GM21825 (cell line): ENCODE measurements at regions not wholly inside any gene's neighbourhood (a gene's known extent, or its start where the extent isn't known, plus 50 kb on each side); places are given as distances from the start of the nearest gene placed in this dataset.

Experiments
- ATAC-seq: cut with Tn5 transposase; IDR thresholded peaks from one replicate; pipeline ENCODE4 v1.9.1; 2021; ENCODE audit warnings: mild to moderate bottlenecking, moderate library complexity; ENCODE audit not compliant: unreplicated experiment

DNA sequence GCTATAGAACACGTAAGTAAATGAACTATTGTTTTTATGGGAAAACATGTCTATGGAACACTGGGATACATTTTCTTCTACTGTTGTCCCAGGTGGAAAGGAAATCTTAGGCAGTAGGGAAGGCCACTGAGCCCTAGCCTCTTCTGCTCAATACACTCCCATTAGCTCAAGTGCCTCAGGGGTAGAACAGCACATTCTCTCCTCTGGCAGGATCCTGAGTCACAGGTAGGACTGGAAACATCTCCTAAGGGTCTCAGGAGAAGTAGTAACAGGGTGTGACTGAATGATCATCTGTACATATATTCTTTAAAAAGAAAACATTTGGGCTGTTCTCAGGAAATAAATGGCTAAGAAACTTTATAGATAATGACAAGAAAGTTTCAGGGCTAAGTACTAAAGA lies 175.6 kb upstream of the ESRRG start:
- no peak for ATAC-seq

DNA sequence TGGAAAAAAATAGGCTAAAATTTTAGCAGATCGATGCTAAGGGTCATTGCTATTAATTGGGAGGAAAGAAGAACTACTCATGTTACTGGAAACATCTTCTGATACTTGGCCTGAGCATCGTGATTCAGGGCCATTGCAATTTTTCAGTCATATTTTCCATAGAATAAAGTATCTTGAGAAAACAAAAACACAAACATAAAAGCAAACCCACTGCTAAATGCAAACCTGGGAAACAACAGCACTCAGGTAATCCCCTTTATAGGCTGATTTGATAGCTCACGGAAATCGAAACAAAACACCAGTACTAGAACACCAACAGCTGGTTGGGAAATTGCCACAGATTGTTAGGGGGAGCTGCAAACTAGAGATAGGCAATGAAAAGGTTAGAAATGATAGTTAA lies 172.9 kb upstream of the ESRRG start:
- ATAC-seq = no peak

DNA sequence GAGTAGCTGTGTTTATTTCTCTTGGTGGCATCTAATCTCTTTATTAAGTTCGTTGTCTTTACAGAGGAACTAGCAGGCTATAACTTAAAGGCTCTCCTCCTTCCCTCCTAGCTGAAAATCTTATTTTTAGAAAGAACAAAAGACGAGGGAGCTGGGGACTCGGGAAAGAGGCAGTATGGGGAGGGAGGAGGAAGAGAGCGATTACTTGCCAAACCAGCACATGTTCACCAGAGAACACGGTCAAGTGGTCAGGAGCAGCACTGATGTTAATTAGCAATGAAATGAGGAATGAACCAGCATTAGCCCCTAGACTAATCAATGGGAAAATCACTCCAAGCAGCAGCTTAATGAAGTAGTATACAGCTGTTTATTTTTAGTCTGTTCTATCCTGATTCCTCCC lies 171.3 kb upstream of the ESRRG start:
- no peak for ATAC-seq

DNA sequence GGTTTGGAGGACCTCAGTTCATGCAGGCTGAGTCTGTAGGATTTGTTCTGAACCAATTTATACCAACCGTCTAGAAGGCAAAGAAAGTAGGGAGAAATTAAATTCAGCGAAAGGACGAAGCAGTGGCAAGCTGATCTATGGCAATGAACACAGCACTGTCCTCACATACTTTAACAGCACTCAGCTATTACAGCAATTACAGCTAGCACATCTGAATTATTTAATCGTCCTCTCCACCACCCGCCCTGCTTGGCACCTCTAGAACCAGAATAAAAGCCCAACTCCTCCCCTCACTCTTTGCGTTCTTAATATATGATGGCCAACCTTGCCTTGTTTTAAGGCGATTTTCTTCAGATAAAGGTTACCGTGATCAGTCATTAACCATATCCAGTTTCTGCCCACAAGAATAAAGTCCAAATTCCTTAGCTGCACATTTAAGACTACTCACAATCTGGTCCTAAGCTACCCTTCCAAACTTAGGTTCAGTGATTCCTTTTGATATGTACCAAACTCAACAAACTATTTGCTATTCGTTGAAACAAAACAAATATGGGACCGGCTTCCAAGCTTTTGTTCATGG lies 169.4 kb upstream of the ESRRG start:
- ATAC-seq = no peak

DNA sequence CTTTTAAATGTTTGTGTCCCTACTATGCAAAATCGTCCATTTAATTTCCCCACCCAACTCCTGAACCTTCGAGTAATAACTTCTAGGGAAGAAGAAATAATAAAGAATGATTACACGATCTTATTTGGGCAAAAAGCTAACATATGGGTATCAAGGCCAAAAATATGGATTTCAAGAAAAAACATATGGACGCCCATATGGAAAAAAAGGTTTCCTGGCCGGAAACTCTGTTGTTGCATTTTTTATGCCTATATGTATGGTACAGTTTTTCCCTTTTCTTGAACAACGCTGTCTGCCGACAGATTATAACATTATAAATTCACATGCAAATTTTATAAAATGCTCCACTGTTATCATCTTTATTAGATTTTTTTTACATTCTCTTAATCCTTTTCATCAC lies 167.6 kb upstream of the ESRRG start:
- no peak for ATAC-seq

DNA sequence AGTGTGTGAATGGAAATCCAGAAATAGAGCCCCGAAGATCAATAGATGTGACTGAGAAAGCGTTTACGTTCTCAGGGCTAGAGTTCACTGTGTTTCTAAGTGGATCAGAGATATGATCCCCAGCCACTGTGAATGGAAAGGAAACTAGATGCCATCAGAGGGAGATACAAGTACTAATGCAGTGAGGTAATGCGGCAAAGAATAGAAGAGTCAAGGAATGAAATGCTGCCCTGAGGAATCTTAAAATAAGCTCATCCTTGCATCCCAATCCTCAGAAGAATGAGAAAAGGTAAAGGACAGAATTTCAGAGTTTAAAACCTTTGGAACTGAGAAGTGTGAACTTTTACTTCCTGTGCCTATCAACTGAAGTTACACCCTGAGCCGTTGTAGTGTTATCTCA lies 165.5 kb upstream of the ESRRG start:
- ATAC-seq = no peak

DNA sequence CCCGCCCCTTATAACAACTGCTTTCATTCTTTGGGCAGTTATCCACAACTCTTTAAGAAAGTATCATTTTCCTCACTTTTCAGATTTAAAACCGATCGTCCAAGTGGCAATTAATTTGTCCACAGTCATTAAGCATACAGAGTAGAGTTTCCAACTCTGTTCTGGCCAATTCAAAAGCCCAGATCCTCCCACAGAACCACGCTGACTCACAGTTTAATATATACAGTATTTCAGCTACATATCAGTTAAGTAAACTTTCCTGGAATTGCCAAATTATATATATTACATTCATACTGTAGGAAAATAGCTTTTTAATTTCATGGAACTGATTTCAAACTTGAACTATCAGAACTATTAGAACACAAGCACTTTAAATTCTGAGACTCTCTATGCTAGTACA lies 163.8 kb upstream of the ESRRG start:
- no peak for ATAC-seq

DNA sequence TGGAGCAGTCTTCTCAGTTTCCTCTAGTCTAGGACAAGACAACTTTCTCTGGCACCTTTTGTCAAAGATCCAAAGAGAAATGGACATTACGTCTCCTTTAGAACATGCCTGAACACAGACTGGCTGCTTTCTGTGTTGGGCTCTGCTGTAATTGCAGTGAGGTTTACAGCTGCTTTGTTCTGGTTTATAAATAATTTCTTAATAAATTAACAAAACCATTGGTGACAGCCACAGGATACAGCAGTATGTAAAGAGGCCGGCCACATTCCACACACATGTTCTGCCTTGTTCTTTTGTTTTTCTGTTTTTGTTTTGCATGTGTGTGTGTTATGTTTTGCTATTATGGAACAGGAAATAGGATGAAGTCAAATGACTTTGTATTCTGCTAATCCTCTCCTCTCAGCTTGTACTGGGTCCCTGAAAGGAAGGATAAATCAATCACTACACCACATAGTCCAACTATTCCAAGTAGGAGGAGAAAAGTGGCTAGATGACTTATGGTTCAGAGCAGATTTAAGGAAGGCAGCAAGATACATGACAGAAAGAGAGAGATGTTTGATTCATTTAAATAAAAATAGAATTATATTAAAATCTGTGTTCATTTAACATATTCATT lies 161.5 kb upstream of the ESRRG start:
- no peak for ATAC-seq

DNA sequence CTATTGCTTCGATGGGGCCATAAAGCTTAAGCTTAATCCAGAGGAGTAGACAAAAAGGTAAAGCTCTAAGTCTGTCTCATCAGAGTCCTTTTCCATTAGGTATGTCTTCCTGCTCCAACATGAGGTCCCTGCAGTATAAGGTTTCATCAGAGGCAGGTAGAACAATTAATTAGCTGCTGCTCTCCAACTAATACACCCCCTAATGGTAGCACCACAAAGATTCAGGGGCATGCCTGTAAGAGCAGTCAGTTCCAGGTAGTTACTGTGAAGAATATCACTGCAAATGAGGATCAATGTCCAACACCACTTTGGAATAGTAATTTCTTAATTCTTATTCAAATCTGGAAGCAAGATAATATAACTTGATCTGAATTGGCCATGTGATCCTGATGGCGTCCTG lies 160.3 kb upstream of the ESRRG start:
- no peak for ATAC-seq

DNA sequence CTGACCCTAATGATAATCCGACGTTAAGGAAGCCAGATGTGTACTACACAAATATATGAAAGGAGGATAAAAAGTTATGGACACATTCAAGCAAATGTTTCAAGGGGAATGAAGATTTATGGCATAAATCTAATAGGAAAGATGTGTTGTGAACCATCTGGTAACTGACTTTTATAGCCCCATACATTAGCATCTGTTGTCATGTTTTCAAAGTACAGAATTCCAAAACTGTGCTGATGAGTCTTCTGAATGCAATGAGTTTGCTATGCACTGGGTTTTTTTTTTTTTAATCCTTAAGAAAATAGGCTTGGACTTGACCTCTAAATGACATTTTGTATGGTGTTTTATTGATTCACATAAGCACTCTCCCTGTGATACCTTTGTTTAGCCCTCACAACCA lies 158.5 kb upstream of the ESRRG start:
- no peak for ATAC-seq

DNA sequence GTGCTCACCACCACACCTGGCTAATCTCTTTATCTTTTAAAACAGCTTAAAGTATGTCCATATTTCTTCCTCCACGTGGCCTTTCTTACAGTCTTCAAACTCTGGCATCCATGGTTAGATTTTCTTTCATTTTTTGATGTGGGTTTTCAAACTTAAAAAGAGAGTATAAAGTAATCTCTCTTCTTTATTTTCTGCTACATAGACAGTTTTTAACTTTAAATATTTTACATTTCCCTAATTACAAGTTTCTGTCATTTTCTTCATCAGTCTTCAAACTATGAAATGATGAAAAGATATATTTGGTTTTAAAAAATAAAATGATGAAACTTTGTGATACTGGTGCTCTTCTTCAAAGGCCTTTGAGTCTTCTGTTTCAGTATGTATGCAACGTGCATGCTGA lies 143.5 kb upstream of the ESRRG start:
- no peak for ATAC-seq

DNA sequence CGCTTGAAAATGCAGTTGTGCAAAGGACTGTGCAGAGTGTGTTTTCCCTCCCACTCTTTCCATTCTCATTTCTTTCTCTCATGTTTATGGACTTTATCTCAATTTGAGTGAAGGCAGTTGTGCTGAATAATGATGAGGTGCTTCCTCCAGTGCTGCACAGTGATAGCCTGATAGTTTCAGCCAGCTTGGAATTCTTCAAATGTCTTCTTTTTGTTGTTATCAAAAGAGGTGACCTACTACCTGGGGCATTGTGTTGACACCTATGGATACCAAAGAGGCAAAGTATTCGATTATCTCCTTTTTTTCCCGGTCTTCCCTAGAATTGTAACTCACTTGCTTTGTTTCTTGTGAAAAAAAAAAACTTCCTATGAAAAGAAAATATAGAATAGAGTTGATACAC lies 132.6 kb upstream of the ESRRG start:
- no peak for ATAC-seq

DNA sequence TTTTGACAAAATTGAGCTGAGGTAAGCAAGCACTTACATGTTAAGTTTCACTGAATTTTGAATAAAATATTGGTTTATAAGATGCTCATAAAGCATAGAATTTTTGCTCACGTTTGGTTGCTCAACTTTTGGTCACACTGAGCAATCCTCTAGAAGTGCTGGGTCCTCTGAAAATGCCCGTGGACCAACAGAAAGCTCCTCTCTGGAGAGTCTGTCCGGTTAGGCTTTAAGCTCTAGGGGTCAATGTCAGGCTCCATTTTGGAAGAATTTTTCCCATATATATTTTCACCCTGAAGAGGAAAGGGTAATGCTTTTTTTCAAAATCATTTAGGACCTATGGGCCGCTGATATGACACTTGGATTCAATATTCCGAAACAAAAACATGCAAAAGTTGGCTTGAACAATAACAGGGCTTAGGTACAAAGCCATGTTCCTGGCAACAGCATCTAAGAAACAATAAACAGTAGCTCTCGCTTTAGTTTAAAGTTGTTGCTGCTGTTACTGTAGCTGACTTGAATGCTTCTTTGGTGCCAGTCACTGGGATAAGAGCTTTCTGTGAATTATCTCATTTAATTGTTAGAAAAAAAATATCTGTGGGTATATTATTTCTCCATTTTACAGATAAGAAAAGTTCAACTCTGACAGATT lies 131.7 kb upstream of the ESRRG start:
- no peak for ATAC-seq

DNA sequence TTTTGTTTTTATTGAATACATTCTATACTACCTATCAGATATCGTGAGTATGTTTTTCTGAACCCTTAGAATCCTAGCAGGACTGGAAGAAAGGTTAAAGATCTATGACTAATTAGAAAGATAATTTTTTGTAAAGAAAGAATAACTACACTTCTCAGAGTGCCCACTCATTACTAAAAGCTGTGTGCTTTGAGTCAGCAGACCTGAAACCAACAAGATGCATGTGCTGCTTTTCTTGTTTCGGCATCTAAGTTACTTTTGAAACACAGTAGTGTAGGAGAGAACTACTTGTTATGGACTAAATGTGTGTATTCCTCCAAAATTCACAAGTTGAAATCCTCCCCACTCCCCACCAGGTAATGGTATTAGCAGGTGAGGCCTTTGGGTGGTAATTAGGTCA lies 127.8 kb upstream of the ESRRG start:
- no peak for ATAC-seq

DNA sequence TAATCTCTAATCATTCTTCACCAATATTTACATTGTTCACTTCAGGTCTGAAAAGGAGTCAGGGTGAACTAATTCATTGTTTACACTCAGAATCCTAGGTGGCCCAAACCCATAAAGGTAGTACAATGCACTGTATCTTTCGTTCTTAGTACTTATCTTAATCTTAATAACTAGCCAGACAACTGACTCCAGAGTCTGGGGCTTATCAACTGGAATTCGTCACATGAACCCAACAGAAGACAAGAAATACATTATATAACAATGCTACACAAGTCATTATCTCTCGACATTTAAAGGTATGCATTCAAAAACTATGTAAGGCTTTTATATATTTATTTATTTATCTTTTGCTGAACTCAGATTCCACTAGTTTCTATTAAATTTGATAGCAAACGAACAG lies 125.9 kb upstream of the ESRRG start:
- ATAC-seq = no peak

DNA sequence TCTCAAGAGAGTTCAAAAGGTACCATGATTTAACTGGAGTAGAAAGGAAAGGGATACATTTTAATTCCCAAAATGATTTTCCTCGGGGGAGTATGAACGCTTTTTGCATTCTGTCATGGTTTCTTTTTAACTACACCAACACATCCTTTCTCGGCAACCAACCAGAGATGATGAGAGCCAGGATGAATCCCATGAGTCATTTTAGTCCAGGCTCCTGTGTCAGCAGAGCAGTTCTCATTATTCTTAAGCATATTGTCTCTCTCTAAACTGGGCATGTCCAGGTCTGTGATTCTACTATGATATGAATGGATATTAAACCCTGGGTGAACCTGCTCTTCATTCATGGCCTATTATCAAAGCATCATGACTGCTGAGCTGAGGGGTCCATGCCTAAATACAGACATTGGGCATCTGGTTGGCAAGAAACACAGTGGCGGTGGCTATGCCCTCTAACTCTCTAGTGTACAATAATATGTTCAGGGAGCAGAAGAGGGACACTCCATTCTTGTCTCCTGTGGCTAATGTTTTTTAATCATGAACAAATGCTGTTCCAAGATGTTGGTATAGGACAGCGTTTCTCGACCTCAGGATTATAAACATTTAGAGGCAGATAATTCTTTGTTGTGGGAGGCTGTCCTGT lies 124.3 kb upstream of the ESRRG start:
- ATAC-seq = no peak

DNA sequence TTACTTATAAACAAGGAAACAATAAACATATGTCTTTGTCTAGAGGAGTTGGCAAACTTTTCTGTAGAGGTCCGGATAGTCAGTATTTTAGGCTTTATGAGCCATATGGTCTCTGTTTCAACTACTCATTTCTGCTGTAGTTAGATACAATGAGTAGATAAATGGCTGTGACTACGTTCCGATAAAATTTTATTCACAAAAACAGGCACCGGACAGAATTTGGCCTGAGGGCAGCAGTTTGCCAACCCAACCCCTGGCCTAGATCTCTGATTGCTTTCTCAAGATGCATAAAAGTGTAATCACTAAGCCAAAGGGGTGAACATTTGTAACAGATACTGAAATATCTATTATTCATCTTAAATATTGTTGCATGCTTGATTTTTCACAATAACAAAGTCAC lies 123.1 kb upstream of the ESRRG start:
- ATAC-seq = no peak

DNA sequence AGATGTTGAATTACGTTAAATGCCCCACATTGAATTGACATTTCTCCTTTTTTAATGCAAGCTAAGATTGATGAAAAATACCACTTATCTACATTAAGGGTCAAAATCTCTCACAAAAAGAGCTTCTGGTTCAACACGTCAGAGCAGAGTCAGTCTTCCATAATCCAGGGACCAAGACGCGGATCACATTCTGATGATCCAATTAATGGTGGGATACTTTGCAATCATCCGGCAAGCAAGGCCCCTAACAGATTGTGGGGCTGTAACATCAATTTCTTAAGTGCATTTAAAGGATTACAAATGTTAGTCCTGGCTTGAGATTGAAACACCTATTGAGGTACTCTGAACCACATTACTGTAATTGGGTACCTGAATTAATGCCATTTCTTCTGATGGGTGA lies 120.2 kb upstream of the ESRRG start:
- no peak for ATAC-seq

DNA sequence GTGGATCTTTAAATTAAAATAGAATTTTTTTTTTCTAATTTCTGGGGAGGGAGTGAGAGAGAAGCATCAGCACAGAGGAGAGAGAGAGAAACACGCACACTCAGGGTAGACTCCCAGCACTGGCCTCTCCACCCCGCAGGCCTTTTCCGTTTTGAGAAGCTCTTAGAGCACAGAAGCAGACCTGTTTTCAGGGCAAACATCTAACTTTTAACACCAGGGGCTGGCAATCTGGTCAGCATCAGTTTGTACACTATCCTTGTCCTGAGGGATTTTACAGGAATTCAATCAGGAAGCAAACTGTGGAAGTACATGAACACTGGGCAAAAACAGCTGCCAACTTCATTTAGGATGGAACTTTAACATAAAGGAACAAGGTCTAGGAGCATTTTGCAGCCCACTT lies 117.9 kb upstream of the ESRRG start:
- no peak for ATAC-seq

DNA sequence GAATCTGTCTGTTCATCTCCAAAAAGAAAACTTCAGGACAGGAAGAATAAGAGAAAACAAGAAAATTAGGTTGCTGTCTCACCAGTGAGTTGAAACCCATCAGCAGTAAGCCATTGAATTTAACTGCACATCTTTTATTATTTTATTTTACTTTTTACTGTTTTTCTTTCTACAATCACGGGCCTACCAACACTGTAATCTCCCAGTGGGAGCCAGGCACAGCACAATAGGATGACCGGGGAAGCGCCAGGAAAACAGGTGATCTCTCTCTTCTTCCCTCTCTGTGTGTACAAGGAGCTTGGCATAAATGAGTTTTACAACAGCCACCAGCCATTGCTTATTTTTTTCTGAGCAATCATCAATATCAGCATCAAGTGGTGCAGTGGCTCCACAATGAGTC lies 113.1 kb upstream of the ESRRG start:
- no peak for ATAC-seq

DNA sequence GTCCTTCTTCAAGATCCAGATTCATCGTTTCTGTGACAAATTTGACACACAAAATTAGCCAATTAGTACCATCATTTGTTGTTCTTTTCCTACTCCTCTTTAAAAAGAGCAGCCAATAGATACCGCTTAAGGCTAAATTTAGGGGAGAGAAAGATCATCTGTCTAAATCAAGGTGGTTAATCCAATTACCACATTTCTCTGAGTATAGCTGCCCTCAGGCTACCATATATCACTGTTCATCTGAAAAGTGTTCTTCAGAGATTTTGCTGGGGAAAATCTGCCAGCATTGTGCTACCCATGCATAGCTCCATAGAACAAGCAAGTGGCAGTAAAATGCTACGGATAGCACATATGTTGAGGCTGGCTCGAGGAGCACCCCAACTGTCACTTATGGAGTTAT lies 110.3 kb upstream of the ESRRG start:
- ATAC-seq = no peak

DNA sequence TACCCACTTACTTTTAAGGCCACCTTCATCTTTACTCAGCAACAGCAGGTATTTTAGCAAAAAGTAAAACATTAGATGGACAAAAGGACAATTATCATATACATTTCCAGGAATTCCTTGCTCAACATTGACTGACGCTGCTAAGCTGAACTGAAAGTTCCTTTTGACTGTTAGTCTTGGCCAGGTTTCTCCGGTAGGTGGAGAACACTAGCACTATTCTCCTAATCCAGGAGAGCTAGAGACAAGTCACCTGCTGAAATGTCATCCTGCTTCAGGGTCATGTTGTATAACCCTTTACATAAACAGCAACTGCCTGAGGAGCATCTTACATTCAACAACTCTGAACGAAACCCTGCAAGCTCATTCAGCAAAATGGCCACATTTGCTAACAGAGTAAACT lies 109.0 kb upstream of the ESRRG start:
- ATAC-seq = no peak
